Common myeloid progenitor, CD34-positive (primary cell): ENCODE measurements at regions not wholly inside any gene's neighbourhood (a gene's known extent, or its start where the extent isn't known, plus 50 kb on each side); places are given as distances from the start of the nearest gene placed in this dataset.

Experiments used
- CTCF ChIA-PET: fragments of 350-600 bp; sonication (Branson Sonifier 250); formaldehyde crosslinking; loops from one replicate; lab custom pipeline; 2021; ENCODE audit warnings: antibody characterized with exemption; lab: Charles Lee
- POLR2A ChIA-PET: fragments of 350-600 bp; sonication (Branson Sonifier 250); formaldehyde crosslinking; loops from one replicate; lab custom pipeline; 2021; ENCODE audit warnings: antibody characterized with exemption; lab: Charles Lee
- DNase-seq, 3 donors: peaks; one replicate each; pipeline versions ENCODE4 v3.0.0 to v3.0.0-alpha.2; 2013
- H3K27ac ChIP-seq, 2 experiments: 1 replicate in 1 of 2; 2 replicates in 1 of 2; pipeline ENCODE4 v1.7.0; 2013; ENCODE audit warnings: inconsistent platforms in 2 of 2, low read length in 2 of 2, mild to moderate bottlenecking in 2 of 2, low read depth in 1 of 2, moderate library complexity in 1 of 2; ENCODE audit not compliant: severe bottlenecking in 2 of 2, insufficient read depth in 1 of 2, poor library complexity in 1 of 2
- H3K27me3 ChIP-seq, 5 experiments: replicated peaks in 2 of 5; 1 replicate in 3 of 5; 2 replicates in 2 of 5; pipeline versions ENCODE4 v1.6.1 to v1.7.0; 2013; ENCODE audit warnings: low read length in 4 of 5, mild to moderate bottlenecking in 2 of 5, moderate library complexity in 2 of 5, inconsistent platforms in 1 of 5; ENCODE audit not compliant: insufficient read depth in 5 of 5, control insufficient read depth in 4 of 5
- H3K36me3 ChIP-seq, 4 experiments: 1 replicate in 2 of 4; 2 replicates in 2 of 4; pipeline versions ENCODE4 v1.6.1 to v1.7.0; 2013; ENCODE audit warnings: low read length in 3 of 4, control low read depth in 1 of 4, mild to moderate bottlenecking in 1 of 4; ENCODE audit not compliant: control insufficient read depth in 4 of 4, insufficient read depth in 4 of 4
- H3K4me1 ChIP-seq, 4 experiments: 1 replicate in 3 of 4; 2 replicates in 1 of 4; pipeline versions ENCODE4 v1.6.1 to v1.7.1; 2013; ENCODE audit warnings: low read length in 3 of 4, mild to moderate bottlenecking in 3 of 4, control low read depth in 1 of 4, inconsistent platforms in 1 of 4, moderate library complexity in 1 of 4; ENCODE audit not compliant: control insufficient read depth in 4 of 4, insufficient read depth in 4 of 4; ENCODE audit errors: control extremely low read depth in 1 of 4
- H3K4me3 ChIP-seq, 7 experiments: 1 replicate in 4 of 7; 2 replicates in 3 of 7; pipeline versions ENCODE4 v1.5.1 to v1.7.0; 2013; ENCODE audit warnings: mild to moderate bottlenecking in 7 of 7, low read length in 6 of 7, moderate library complexity in 6 of 7, inconsistent platforms in 2 of 7, low read depth in 2 of 7, control low read depth in 1 of 7; ENCODE audit not compliant: insufficient read depth in 4 of 7, control insufficient read depth in 1 of 7; ENCODE audit errors: extremely low read depth in 1 of 7
- H3K9me3 ChIP-seq, 5 experiments: 1 replicate in 4 of 5; 2 replicates in 1 of 5; pipeline versions ENCODE4 v1.6.1 to v1.7.1; 2013; ENCODE audit warnings: low read length in 4 of 5, mild to moderate bottlenecking in 2 of 5, inconsistent platforms in 1 of 5, low read depth in 1 of 5, moderate library complexity in 1 of 5; ENCODE audit not compliant: control insufficient read depth in 4 of 5, insufficient read depth in 2 of 5; ENCODE audit errors: control extremely low read depth in 1 of 5
- WGBS: methylation state at CpG from one replicate; pipeline ENCODE4 v1.1.5; 2013; ENCODE audit not compliant: insufficient coverage; 5-methylcytosine and 5-hydroxymethylcytosine counted together

- Histone ChIP-seq H3K36me3 (no peaks in the 10 kb centered on the region), H3K27ac (no peak overlapping the region)
- CTCF ChIA-PET, result no interaction called here
Observed at GRCh38 chr9:109862452-109862851, 82.5 kb downstream of the PALM2AKAP2 start.

DNA sequence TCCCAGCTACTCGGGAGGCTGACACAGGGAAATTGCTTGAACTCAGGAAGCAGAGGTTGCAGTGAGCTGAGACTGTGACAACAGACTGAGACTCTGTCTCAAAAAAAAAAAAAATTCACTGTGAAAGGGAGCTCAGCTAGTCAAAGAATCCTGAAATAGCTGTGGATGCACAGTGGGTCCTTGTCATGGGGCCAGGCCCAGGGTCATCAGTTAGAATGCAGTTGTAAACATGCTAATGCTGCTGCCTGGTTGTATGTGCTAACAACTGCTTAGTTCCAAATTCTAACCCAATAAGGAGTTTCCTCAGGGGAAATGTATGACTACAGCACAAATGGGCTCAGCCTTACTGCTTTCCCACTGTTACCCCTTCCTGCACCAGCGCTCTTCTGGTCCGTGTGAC is 84.0 kb downstream of the PALM2AKAP2 start:
- Histone ChIP-seq H3K27me3 (peaks cover 0 to 20% (median 6%) of the 10 kb centered on the region in 5 experiments), H3K4me3 (no peak overlapping the region), H3K4me1 (no peaks in the 10 kb centered on the region), H3K27ac (no peak overlapping the region), H3K9me3 (peaks cover 0 to 1% (median 0%) of the 10 kb centered on the region in 5 experiments), H3K36me3 (no peaks in the 10 kb centered on the region)
- DNase-seq, result no peak
- POLR2A ChIA-PET, result no interaction called here
- WGBS, result 87% methylated on average over 3 of the region's 3 CpGs
- CTCF ChIA-PET, result interaction anchor here (1.0 kb wide), 1 partner anchor 46 kb away, joined by 4 read pairs; no protein-coding TSS in a partner anchor

More at GRCh38 chr9:109862452-109862851, 82.5 kb downstream of the PALM2AKAP2 start:
- DNase-seq, result no peak
- POLR2A ChIA-PET, result no interaction called here
- H3K9me3 ChIP-seq, result peaks cover 0 to 1% (median 0%) of the 10 kb centered on the region in 5 experiments
- 88% methylated on average over 3 of the region's 3 CpGs for WGBS
- no peaks in the 10 kb centered on the region for H3K4me1 ChIP-seq
- no peak overlapping the region for H3K4me3 ChIP-seq
- H3K27me3 ChIP-seq, result peaks cover 0 to 10% (median 3%) of the 10 kb centered on the region in 5 experiments

- Histone ChIP-seq H3K27me3 (peaks cover 0 to 29% (median 10%) of the 10 kb centered on the region in 5 experiments), H3K4me3 (no peak overlapping the region), H3K27ac (no peak overlapping the region), H3K36me3 (no peaks in the 10 kb centered on the region), H3K4me1 (no peaks in the 10 kb centered on the region), H3K9me3 (peaks cover 0 to 1% (median 0%) of the 10 kb centered on the region in 5 experiments)
- no peak for DNase-seq
- ChIA-PET CTCF (interaction anchor here (1.1 kb wide), 1 partner anchor 47 kb away, joined by 3 read pairs; no protein-coding TSS in a partner anchor), POLR2A (no interaction called here)
Observed at GRCh38 chr9:109865521-109865920, 85.5 kb downstream of the PALM2AKAP2 start.

DNA sequence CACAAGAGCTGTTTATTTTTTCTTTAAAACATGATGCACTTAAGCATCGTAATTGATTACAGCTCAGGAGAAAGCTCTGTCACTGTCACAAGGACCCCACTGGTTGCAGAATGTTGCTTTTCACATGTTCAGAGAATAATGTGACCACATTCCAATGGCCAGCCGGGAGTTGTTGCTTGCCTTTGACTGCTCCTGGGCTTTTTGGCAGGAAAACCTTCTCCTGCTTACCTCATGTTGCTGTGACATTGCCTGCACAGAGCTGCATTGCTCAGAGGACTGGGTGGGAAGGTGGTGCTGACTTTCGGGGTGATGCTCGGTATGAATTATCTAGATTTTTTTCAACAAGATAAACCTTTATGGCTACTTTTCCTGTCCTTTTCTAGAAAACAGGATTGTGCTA is 88.2 kb downstream of the PALM2AKAP2 start:
- CTCF ChIA-PET, result no interaction called here
- 100% methylated on average over 1 of the region's 4 CpGs for WGBS
- H3K4me3 ChIP-seq, result no peak overlapping the region

DNA sequence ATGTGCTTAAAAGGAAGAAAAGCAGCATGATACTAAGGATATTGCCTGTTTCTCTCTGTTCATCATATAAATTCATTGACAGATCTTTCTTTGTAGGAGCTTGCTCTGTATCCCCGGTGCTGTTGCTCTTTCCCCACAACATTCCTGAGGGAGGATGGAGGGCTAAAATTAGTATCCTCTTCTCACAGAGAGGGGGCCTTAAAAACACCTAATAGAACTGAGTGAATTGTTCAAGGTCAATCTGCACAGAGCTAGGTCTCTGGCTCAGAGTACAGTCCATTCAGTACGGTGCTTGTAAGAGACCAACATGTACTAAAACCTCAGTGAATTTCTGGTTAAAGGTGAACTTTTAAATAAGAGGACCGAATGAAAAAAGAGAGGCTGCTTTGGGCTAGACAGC is 88.7 kb downstream of the PALM2AKAP2 start:
- H3K9me3 ChIP-seq, result peaks cover 0 to 1% (median 0%) of the 10 kb centered on the region in 5 experiments
- POLR2A ChIA-PET, result no interaction called here
- 83% methylated on average over 3 of the region's 3 CpGs for WGBS
- CTCF ChIA-PET, result no interaction called here
- no peak overlapping the region for H3K27ac ChIP-seq
- peaks cover 0 to 23% (median 7%) of the 10 kb centered on the region in 5 experiments for H3K27me3 ChIP-seq
- no peak for DNase-seq
- no peak overlapping the region for H3K4me3 ChIP-seq
- H3K4me1 ChIP-seq, result peaks cover 0 to 8% (median 0%) of the 10 kb centered on the region in 4 experiments
- no peaks in the 10 kb centered on the region for H3K36me3 ChIP-seq

More for the DNA sequence above, 88.2 kb downstream of the PALM2AKAP2 start:
- Histone ChIP-seq H3K4me1 (peaks cover 0 to 4% (median 0%) of the 10 kb centered on the region in 4 experiments), H3K27ac (no peak overlapping the region), H3K36me3 (no peaks in the 10 kb centered on the region), H3K9me3 (peaks cover 0 to 1% (median 0%) of the 10 kb centered on the region in 5 experiments), H3K27me3 (peaks cover 0 to 23% (median 7%) of the 10 kb centered on the region in 5 experiments)
- DNase-seq, result no peak
- POLR2A ChIA-PET, result no interaction called here

- no peak overlapping the region for H3K4me3 ChIP-seq
- POLR2A ChIA-PET, result interaction anchor here (0.6 kb wide), 1 partner anchor 1352 kb away, joined by 3 read pairs; no protein-coding TSS in a partner anchor
- DNase-seq, result no peak
- H3K27ac ChIP-seq, result no peak overlapping the region
- H3K27me3 ChIP-seq, result peaks cover 0 to 24% (median 7%) of the 10 kb centered on the region in 5 experiments
- CTCF ChIA-PET, result interaction anchor here (1.2 kb wide), 1 partner anchor 11 kb away, joined by 3 read pairs; no protein-coding TSS in a partner anchor
- H3K4me1 ChIP-seq, result peaks cover 0 to 10% (median 0%) of the 10 kb centered on the region in 4 experiments
- WGBS, result 100% methylated on average over 4 of the region's 6 CpGs
- no peaks in the 10 kb centered on the region for H3K36me3 ChIP-seq
- peaks cover 0 to 1% (median 0%) of the 10 kb centered on the region in 5 experiments for H3K9me3 ChIP-seq
Observed at GRCh38 chr9:109870365-109870764, 90.4 kb downstream of the PALM2AKAP2 start.

DNA sequence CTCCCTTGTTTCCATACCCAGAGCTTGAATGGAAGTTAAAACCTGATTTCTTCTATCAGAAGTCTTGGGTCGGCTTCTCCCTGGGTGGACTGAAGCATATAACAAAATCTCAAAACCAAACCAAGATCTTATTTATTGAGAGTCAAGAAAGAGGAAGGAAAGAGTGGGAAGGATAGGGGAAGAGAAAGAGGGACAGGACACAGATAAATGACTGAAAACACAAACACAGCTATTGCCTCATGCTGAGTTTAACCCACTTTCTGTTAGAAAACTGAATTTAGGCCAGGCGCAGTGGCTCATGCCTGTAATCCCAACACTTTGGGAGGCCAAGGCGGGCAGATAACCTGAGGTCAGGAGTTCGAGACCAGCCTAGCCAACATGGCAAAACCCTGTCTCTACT is 92.9 kb downstream of the PALM2AKAP2 start:
- WGBS, result 100% methylated on average over 1 of the region's 4 CpGs
- CTCF ChIA-PET, result interaction anchor here (0.8 kb wide), 1 partner anchor 17 kb away, joined by 3 read pairs; no protein-coding TSS in a partner anchor
- POLR2A ChIA-PET, result no interaction called here
- H3K27ac ChIP-seq, result no peak overlapping the region
- no peak overlapping the region for H3K4me3 ChIP-seq
- no peaks in the 10 kb centered on the region for H3K36me3 ChIP-seq
- peaks cover 0 to 10% (median 0%) of the 10 kb centered on the region in 4 experiments for H3K4me1 ChIP-seq
- no peaks in the 10 kb centered on the region for H3K9me3 ChIP-seq
- DNase-seq, result no peak
- peaks cover 0 to 20% (median 8%) of the 10 kb centered on the region in 5 experiments for H3K27me3 ChIP-seq
